GM12891 (cell line): ENCODE measurements at regions not wholly inside any gene's neighbourhood (a gene's known extent, or its start where the extent isn't known, plus 50 kb on each side); places are given as distances from the start of the nearest gene placed in this dataset.

ENCODE experiments used
- PAX5 ChIP-seq: IDR thresholded peaks from 2 replicates; pipeline ENCODE4 v1.6.1; 2011; ENCODE audit warnings: low read length, moderate library complexity, mild to moderate bottlenecking; ENCODE audit not compliant: insufficient read depth, severe bottlenecking
- POLR2A ChIP-seq: IDR thresholded peaks from 2 replicates; pipeline ENCODE4 v1.6.1; 2011; ENCODE audit warnings: low read depth, low read length, control low read depth
- POLR2AphosphoS5 ChIP-seq: IDR thresholded peaks from 2 replicates; pipeline ENCODE4 v1.6.1; 2011; ENCODE audit warnings: low read depth, low read length, control low read depth
- POU2F2 ChIP-seq: IDR thresholded peaks from 2 replicates; pipeline ENCODE4 v1.6.1; 2011; ENCODE audit warnings: low read depth, mild to moderate bottlenecking, control low read depth, low read length, moderate library complexity
- TAF1 ChIP-seq: IDR thresholded peaks from 2 replicates; pipeline ENCODE4 v1.6.1; 2011; ENCODE audit warnings: low read depth, low read length, control low read depth

DNA sequence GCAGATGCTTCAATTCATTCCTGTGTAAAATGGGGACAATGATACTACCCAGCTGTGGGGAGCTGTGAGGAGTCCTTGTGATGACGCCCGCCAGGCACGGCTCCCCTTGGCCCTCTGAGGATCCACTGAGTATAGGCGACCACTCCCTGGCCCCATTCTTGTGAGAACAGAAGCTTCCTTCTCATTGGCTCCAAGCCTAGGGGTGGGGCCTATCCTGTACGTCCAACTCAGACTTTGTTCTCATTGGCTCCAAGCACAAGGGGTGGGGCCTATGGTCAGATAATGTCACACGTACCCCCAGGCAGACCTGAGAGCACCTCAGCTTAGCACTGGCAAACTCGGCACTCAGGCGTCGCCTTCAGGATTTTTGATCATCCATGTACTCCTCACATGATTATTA is 232.9 kb upstream of the MVB12B start:
- TF ChIP-seq POLR2AphosphoS5 (no peak), TAF1 (no peak), POLR2A (no peak), PAX5 (no peak), POU2F2 (no peak)
